ENCODE measurements at regions not wholly inside any gene's neighbourhood (a gene's known extent, or its start where the extent isn't known, plus 50 kb on each side); places are given as distances from the start of the nearest gene placed in this dataset.

DNA sequence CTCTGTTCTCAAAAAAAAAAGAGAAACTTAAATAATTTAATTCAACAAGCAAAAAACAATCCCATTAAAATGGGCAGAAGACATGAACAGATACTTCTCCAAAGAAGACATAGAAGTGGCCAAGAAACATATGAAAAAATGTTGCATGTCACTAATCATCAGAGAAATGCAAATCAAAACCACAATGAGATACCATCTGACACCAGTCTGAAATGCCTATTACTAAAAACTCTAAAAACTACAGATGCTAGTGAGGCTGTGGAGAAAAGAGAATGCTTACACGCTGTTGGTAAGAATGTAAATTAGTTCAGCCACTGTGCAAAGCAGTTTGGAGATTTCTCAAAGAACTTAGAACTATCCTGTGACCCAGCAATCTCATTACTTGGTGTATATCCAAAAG lies 382.9 kb downstream of the OTOL1 start:
- peaks cover 0 to 2% (median 0%) of the 10 kb centered on the region in 3 donors for H3K9me3 ChIP-seq (ENCODE audit: control insufficient read depth in 3 of 3, low read length in 3 of 3)
- H3K4me1 ChIP-seq (ENCODE audit: control insufficient read depth in 3 of 3, insufficient read depth in 3 of 3, low read length in 3 of 3), result no peaks in the 10 kb centered on the region
- H3K27me3 ChIP-seq (ENCODE audit: control insufficient read depth in 3 of 3, insufficient read depth in 3 of 3, low read length in 3 of 3), result no peaks in the 10 kb centered on the region
- no peaks in the 10 kb centered on the region for H3K36me3 ChIP-seq (ENCODE audit: control insufficient read depth in 3 of 3, insufficient read depth in 3 of 3, low read length in 3 of 3)
- no peak overlapping the region for H3K4me3 ChIP-seq (ENCODE audit: low read length in 3 of 3)
- H3K27ac ChIP-seq (ENCODE audit: low read depth, low read length), result no peak overlapping the region
- no peak overlapping the region for H3K9ac ChIP-seq (ENCODE audit: low read depth in 1 of 3, low read length in 3 of 3)

DNA sequence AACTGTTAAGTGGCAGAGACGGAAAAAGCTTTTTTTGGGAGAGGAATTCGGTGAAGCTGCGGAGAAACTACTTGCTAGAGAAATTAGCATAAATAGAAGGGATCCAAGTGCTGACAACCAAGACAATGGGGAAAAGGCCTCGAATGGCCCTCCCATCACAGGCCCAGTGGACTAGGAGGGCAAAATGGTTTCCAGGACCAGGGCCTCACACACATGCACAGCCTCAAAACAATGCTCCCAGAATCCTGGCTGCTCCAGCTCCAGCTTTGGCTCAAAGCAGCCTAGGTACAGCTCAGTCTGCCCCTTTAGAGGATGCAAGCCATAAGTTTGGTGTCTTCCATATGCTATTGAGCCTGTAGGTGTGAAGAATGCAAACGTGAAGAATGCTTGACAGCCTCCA lies 388.2 kb downstream of the OTOL1 start:
- Histone ChIP-seq H3K27ac (ENCODE audit: low read depth, low read length) (no peak overlapping the region), H3K4me1 (ENCODE audit: control insufficient read depth in 3 of 3, insufficient read depth in 3 of 3, low read length in 3 of 3) (no peaks in the 10 kb centered on the region), H3K9me3 (ENCODE audit: control insufficient read depth in 3 of 3, low read length in 3 of 3) (no peaks in the 10 kb centered on the region), H3K36me3 (ENCODE audit: control insufficient read depth in 3 of 3, insufficient read depth in 3 of 3, low read length in 3 of 3) (no peaks in the 10 kb centered on the region), H3K4me3 (ENCODE audit: low read length in 3 of 3) (no peak overlapping the region), H3K27me3 (ENCODE audit: control insufficient read depth in 3 of 3, insufficient read depth in 3 of 3, low read length in 3 of 3) (no peaks in the 10 kb centered on the region), H3K9ac (ENCODE audit: low read depth in 1 of 3, low read length in 3 of 3) (no peak overlapping the region)

DNA sequence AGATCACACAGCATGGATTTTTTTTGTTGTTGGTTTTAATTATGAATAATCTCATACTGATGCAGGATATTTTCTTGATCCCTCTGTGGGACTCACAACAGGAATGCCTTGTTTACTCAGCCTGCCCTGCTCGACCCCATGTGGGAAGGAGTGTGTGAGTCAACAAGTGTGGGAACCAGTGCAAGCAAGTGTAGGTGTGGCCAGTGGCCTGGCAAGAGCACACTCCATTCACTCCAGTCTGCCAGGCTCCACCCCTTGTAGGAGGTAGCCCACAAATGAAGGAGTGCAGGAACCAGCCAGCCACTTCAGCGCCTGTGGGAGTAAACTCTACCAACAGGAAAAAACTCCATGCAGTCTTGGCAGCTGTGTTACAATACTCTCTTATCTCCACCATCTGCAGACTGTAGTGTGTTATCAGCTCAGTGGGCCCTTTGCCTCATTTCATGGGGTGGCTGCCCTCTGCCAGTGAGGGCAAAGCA lies 393.6 kb downstream of the OTOL1 start:
- no peak overlapping the region for H3K4me3 ChIP-seq (ENCODE audit: low read length in 3 of 3)
- H3K27me3 ChIP-seq (ENCODE audit: control insufficient read depth in 3 of 3, insufficient read depth in 3 of 3, low read length in 3 of 3), result no peaks in the 10 kb centered on the region
- H3K4me1 ChIP-seq (ENCODE audit: control insufficient read depth in 3 of 3, insufficient read depth in 3 of 3, low read length in 3 of 3), result no peaks in the 10 kb centered on the region
- peaks cover 0 to 4% (median 0%) of the 10 kb centered on the region in 3 donors for H3K9me3 ChIP-seq (ENCODE audit: control insufficient read depth in 3 of 3, low read length in 3 of 3)
- H3K27ac ChIP-seq (ENCODE audit: low read depth, low read length), result no peak overlapping the region
- H3K9ac ChIP-seq (ENCODE audit: low read depth in 1 of 3, low read length in 3 of 3), result no peak overlapping the region
- H3K36me3 ChIP-seq (ENCODE audit: control insufficient read depth in 3 of 3, insufficient read depth in 3 of 3, low read length in 3 of 3), result no peaks in the 10 kb centered on the region

DNA sequence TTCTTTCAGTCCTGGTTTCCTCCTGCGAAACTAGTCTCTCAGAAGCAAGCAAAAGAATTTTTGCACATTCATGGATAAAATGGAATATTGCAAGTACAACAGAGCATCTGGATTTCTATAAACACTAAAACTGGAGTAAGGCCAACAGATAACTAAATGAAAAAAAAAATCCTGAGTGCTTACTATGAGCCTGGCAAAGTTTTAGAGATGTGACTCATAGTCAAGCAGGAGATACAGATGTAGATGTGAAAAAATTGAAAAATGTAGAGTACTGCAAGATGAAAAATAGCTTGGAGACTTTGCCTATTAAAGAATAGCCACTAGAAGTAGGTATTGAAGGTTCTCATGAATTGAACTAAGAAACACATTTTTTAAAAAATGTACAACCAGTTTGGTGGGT lies 397.4 kb downstream of the OTOL1 start:
- H3K27ac ChIP-seq (ENCODE audit: low read depth, low read length), result no peak overlapping the region
- H3K36me3 ChIP-seq (ENCODE audit: control insufficient read depth in 3 of 3, insufficient read depth in 3 of 3, low read length in 3 of 3), result no peaks in the 10 kb centered on the region
- no peaks in the 10 kb centered on the region for H3K27me3 ChIP-seq (ENCODE audit: control insufficient read depth in 3 of 3, insufficient read depth in 3 of 3, low read length in 3 of 3)
- H3K9ac ChIP-seq (ENCODE audit: low read depth in 1 of 3, low read length in 3 of 3), result no peak overlapping the region
- H3K4me1 ChIP-seq (ENCODE audit: control insufficient read depth in 3 of 3, insufficient read depth in 3 of 3, low read length in 3 of 3), result no peaks in the 10 kb centered on the region
- no peak overlapping the region for H3K4me3 ChIP-seq (ENCODE audit: low read length in 3 of 3)
- peaks cover 0 to 4% (median 0%) of the 10 kb centered on the region in 3 donors for H3K9me3 ChIP-seq (ENCODE audit: control insufficient read depth in 3 of 3, low read length in 3 of 3)

DNA sequence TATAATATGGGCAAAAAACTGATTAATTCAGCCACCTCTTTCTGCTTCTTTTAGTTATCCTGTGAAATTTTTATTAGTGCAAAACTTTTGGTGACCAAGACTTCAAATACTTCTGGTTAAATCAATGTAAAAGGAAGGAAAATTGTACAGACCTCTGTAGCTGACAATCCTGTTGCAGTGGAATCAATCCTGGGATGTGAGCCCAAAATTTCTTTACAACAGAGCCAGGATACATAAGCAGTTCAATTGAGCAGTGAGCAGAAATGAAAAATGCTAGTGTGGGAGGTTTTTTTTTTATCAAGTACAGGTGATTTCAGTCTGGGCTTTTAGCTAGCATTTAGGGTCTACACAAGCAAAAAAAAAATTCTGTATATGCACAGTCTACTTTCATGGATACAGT lies 398.0 kb downstream of the OTOL1 start:
- H3K9ac ChIP-seq (ENCODE audit: low read depth in 1 of 3, low read length in 3 of 3), result no peak overlapping the region
- no peaks in the 10 kb centered on the region for H3K36me3 ChIP-seq (ENCODE audit: control insufficient read depth in 3 of 3, insufficient read depth in 3 of 3, low read length in 3 of 3)
- no peak overlapping the region for H3K27ac ChIP-seq (ENCODE audit: low read depth, low read length)
- no peak overlapping the region for H3K4me3 ChIP-seq (ENCODE audit: low read length in 3 of 3)
- H3K27me3 ChIP-seq (ENCODE audit: control insufficient read depth in 3 of 3, insufficient read depth in 3 of 3, low read length in 3 of 3), result no peaks in the 10 kb centered on the region
- peaks cover 0 to 4% (median 0%) of the 10 kb centered on the region in 3 donors for H3K9me3 ChIP-seq (ENCODE audit: control insufficient read depth in 3 of 3, low read length in 3 of 3)
- H3K4me1 ChIP-seq (ENCODE audit: control insufficient read depth in 3 of 3, insufficient read depth in 3 of 3, low read length in 3 of 3), result no peaks in the 10 kb centered on the region

DNA sequence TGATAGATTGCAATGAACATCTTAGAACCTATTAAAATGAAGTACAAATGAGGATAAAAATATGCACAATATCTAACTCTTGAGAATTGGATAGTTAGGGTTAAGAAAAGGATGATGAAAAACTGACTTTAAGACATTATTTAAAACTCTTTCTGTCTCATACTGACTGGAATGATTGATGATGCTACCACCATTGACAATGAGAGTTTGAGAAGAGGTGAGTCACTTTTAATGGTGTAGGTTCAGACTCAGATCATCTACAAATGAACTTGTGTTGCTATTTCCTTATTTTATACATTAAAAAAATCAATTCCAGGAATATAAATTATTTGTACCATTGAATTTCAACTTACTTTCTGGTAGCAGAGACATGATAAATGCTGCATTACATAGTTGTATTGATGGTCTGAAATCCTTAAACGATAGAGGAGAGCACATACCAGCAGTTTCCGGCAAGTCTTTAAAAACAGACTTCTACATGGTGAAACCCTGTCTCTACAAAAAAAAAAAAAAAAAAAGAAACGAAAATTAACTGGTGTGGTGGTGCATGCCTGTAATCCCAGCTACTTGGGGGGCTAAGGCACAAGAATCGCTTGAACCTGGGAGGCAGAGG lies 409.0 kb downstream of the OTOL1 start:
- H3K27ac ChIP-seq (ENCODE audit: low read depth, low read length), result no peak overlapping the region
- H3K4me1 ChIP-seq (ENCODE audit: control insufficient read depth in 3 of 3, insufficient read depth in 3 of 3, low read length in 3 of 3), result no peaks in the 10 kb centered on the region
- H3K9ac ChIP-seq (ENCODE audit: low read depth in 1 of 3, low read length in 3 of 3), result no peak overlapping the region
- H3K36me3 ChIP-seq (ENCODE audit: control insufficient read depth in 3 of 3, insufficient read depth in 3 of 3, low read length in 3 of 3), result no peaks in the 10 kb centered on the region
- no peaks in the 10 kb centered on the region for H3K9me3 ChIP-seq (ENCODE audit: control insufficient read depth in 3 of 3, low read length in 3 of 3)
- no peak overlapping the region for H3K4me3 ChIP-seq (ENCODE audit: low read length in 3 of 3)
- H3K27me3 ChIP-seq (ENCODE audit: control insufficient read depth in 3 of 3, insufficient read depth in 3 of 3, low read length in 3 of 3), result no peaks in the 10 kb centered on the region

DNA sequence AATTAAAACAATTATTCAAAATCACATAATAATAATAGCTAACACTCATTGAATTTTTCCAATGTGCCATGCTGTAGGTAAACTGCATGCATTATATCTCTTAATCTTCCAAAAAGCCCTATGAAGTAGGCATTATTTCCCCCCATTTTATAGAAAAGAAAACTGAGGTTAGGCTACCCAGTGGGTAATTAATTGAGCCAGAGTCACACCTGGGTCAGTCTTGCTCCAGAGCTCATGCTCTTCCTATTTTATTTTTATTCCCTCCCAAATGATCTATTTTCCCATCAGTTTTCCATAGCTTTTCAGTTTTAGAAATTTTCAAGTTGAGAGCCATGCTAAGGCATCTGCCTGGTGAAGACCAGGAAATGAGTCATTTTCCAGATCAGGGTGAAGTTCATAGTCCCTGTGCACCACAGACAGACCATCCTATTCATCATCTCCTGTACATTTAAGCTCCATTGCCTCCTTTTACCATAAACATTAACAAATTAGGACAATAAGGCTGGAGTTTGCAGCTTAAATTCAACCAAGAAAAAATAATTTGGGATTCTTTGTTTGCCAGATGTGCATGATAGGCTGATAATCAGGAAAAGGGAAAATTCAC lies 417.3 kb downstream of the OTOL1 start:
- no peak overlapping the region for H3K27ac ChIP-seq (ENCODE audit: low read depth, low read length)
- H3K27me3 ChIP-seq (ENCODE audit: control insufficient read depth in 3 of 3, insufficient read depth in 3 of 3, low read length in 3 of 3), result no peaks in the 10 kb centered on the region
- H3K4me1 ChIP-seq (ENCODE audit: control insufficient read depth in 3 of 3, insufficient read depth in 3 of 3, low read length in 3 of 3), result no peaks in the 10 kb centered on the region
- H3K9me3 ChIP-seq (ENCODE audit: control insufficient read depth in 3 of 3, low read length in 3 of 3), result no peaks in the 10 kb centered on the region
- H3K36me3 ChIP-seq (ENCODE audit: control insufficient read depth in 3 of 3, insufficient read depth in 3 of 3, low read length in 3 of 3), result no peaks in the 10 kb centered on the region
- H3K9ac ChIP-seq (ENCODE audit: low read depth in 1 of 3, low read length in 3 of 3), result no peak overlapping the region
- no peak overlapping the region for H3K4me3 ChIP-seq (ENCODE audit: low read length in 3 of 3)

DNA sequence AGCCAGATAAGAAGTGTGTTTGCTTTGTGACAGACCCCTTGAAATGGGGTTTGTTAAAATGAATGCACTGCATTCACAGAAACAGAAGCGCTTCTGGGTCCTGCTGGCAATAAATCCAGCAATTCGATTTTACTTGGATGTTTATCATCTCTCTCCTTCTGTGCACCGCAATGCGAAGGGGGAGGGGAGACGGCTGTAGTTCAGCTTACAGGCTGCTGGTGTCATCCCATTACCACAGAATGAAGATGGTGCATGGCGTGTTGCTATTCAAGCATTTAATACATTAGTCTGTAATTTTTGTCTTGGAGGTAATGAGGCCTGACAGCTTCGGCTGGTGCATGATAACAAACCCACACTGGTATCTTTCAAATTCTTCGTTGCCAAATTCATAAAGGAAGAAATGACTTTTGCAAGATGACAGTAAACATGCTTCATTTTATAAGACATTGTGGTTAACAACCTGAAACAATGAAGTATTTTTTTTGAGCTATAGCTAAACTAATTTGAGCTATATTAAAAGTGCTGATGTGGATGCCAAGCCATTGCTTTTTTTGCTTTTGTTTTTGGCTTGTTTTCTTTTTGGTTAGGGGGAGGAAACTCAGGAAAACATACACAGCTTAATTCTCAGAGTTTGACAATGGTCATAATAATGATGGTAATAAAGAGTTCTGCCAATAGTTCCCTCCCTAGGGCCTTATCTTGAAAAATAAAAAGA lies 418.3 kb downstream of the OTOL1 start:
- Histone ChIP-seq H3K4me3 (ENCODE audit: low read length in 3 of 3) (peak overlapping the region in 1 of 3 donors; percentile 4), H3K27ac (ENCODE audit: low read depth, low read length) (no peak overlapping the region), H3K4me1 (ENCODE audit: control insufficient read depth in 3 of 3, insufficient read depth in 3 of 3, low read length in 3 of 3) (no peaks in the 10 kb centered on the region), H3K9me3 (ENCODE audit: control insufficient read depth in 3 of 3, low read length in 3 of 3) (no peaks in the 10 kb centered on the region), H3K27me3 (ENCODE audit: control insufficient read depth in 3 of 3, insufficient read depth in 3 of 3, low read length in 3 of 3) (no peaks in the 10 kb centered on the region), H3K36me3 (ENCODE audit: control insufficient read depth in 3 of 3, insufficient read depth in 3 of 3, low read length in 3 of 3) (no peaks in the 10 kb centered on the region), H3K9ac (ENCODE audit: low read depth in 1 of 3, low read length in 3 of 3) (no peak overlapping the region)

DNA sequence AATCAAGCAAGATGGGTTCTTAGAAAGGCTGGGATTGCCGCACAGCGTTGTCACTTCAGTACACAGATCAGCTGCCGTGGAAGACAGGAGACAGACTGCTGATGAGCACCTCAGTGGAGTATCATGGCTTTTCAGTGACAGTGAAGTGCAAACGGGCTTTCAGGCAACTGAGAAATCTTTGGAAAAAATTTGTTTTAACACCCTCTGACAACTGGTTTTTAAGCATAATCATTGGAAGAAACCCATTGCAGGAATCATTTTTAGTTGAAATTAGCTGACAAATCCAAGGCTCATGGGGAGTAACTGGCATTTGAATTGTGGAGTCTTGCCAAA lies 418.8 kb downstream of the OTOL1 start:
- Histone ChIP-seq H3K9me3 (ENCODE audit: control insufficient read depth in 3 of 3, low read length in 3 of 3) (no peaks in the 10 kb centered on the region), H3K27me3 (ENCODE audit: control insufficient read depth in 3 of 3, insufficient read depth in 3 of 3, low read length in 3 of 3) (no peaks in the 10 kb centered on the region), H3K4me3 (ENCODE audit: low read length in 3 of 3) (no peak overlapping the region), H3K27ac (ENCODE audit: low read depth, low read length) (no peak overlapping the region), H3K36me3 (ENCODE audit: control insufficient read depth in 3 of 3, insufficient read depth in 3 of 3, low read length in 3 of 3) (no peaks in the 10 kb centered on the region), H3K4me1 (ENCODE audit: control insufficient read depth in 3 of 3, insufficient read depth in 3 of 3, low read length in 3 of 3) (no peaks in the 10 kb centered on the region), H3K9ac (ENCODE audit: low read depth in 1 of 3, low read length in 3 of 3) (no peak overlapping the region)

DNA sequence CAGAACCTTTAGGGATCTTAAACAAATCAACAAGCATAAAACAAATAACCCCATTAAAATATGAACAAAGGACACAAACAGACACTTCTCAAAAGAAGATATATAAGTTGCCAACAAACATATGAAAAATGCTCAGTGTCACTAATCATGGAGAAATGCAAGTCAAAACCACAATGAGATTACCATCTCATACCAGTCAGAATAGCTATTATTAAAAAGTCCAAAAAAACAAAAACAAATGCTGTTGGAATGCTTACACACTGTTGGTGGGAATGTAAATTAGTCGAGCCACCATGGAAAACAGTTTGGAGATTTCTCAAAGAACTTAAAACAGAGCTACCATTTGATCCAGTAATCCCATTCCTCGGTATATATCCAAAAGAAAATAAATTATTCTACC lies 423.6 kb downstream of the OTOL1 start:
- Histone ChIP-seq H3K9me3 (ENCODE audit: control insufficient read depth in 3 of 3, low read length in 3 of 3) (no peaks in the 10 kb centered on the region), H3K27ac (ENCODE audit: low read depth, low read length) (no peak overlapping the region), H3K9ac (ENCODE audit: low read depth in 1 of 3, low read length in 3 of 3) (no peak overlapping the region), H3K36me3 (ENCODE audit: control insufficient read depth in 3 of 3, insufficient read depth in 3 of 3, low read length in 3 of 3) (no peaks in the 10 kb centered on the region), H3K4me3 (ENCODE audit: low read length in 3 of 3) (no peak overlapping the region), H3K4me1 (ENCODE audit: control insufficient read depth in 3 of 3, insufficient read depth in 3 of 3, low read length in 3 of 3) (no peaks in the 10 kb centered on the region), H3K27me3 (ENCODE audit: control insufficient read depth in 3 of 3, insufficient read depth in 3 of 3, low read length in 3 of 3) (no peaks in the 10 kb centered on the region)

Measured in skeletal muscle tissue (tissue), 3 donors.